ENCODE measurements at regions not wholly inside any gene's neighbourhood (a gene's known extent, or its start where the extent isn't known, plus 50 kb on each side); places are given as distances from the start of the nearest gene placed in this dataset.

DNA sequence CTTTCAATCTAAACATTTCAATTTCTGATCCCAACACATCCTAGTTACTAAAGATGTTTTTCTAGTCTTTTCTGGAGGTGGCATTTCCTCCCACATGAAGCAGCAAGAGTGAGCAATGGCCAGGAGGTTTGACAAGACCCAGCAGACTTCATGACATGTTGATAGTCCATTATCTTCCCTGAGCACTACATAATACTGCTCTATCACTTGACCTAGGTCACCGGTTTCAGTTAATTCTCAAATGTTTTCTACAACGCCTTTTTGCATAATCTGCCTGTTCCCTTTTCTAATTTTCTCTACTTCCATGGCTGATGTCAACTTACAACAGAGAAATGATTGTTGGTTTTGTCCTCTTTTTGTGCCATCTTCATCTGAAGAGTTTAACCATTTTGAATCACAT, 62.0 kb upstream of the GPRIN3 start:
- Histone ChIP-seq H3K27ac (no peak overlapping the region), H3K27me3 (no peaks in the 10 kb centered on the region), H3K36me3 (no peaks in the 10 kb centered on the region), H3K4me3 (no peak overlapping the region), H3K4me1 (no peaks in the 10 kb centered on the region), H3K9me3 (no peaks in the 10 kb centered on the region)
- no peak for TF ChIP-seq CTCF (IDR thresholded peaks at IDR 0.05)
- no peak for TF ChIP-seq POLR2AphosphoS5 (IDR thresholded peaks at IDR 0.05; ENCODE audit: insufficient read depth in 1 of 2, low read depth in 1 of 2)
- TF ChIP-seq POLR2A (IDR thresholded peaks at IDR 0.05): no peak
- DNase-seq (ENCODE audit: extremely low spot score in 2 of 2): no peak
- intact Hi-C loops (cut with DNase I): no loop called here

GRCh38 chr4:89368861-89369260, 61.3 kb upstream of the GPRIN3 start:
- Histone ChIP-seq H3K27me3 (no peaks in the 10 kb centered on the region), H3K4me3 (no peak overlapping the region), H3K9me3 (no peaks in the 10 kb centered on the region), H3K36me3 (no peaks in the 10 kb centered on the region), H3K4me1 (no peaks in the 10 kb centered on the region), H3K27ac (no peak overlapping the region)
- intact Hi-C loops (cut with DNase I): no loop called here
- TF ChIP-seq POLR2AphosphoS5 (IDR thresholded peaks at IDR 0.05; ENCODE audit: insufficient read depth in 1 of 2, low read depth in 1 of 2): no peak
- DNase-seq (ENCODE audit: extremely low spot score in 2 of 2): no peak

DNA sequence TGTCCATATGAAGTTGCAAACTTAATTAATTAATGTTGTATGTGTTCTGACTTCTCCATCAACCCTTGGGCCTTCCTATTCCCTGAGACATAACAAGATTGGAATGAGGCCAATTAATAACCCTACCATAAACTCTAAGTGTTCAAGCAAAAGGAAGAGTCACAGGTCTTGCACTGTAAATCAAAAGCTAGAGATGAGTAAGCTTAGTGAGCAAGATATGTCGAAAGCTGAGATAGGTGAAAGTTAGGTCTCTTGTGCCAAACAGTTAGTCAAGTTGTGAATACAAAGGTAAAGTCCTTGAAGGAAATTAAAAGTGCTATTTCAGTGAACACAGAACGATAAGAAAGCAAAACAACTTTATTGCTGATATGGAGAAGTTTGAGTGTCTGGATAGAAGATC, 58.2 kb upstream of the GPRIN3 start:
- intact Hi-C loops (cut with DNase I): no loop called here
- no peak overlapping the region for H3K27ac ChIP-seq
- TF ChIP-seq POLR2AphosphoS5 (IDR thresholded peaks at IDR 0.05; ENCODE audit: insufficient read depth in 1 of 2, low read depth in 1 of 2) (no peak), POLR2A (IDR thresholded peaks at IDR 0.05) (no peak), CTCF (IDR thresholded peaks at IDR 0.05) (no peak)

DNA sequence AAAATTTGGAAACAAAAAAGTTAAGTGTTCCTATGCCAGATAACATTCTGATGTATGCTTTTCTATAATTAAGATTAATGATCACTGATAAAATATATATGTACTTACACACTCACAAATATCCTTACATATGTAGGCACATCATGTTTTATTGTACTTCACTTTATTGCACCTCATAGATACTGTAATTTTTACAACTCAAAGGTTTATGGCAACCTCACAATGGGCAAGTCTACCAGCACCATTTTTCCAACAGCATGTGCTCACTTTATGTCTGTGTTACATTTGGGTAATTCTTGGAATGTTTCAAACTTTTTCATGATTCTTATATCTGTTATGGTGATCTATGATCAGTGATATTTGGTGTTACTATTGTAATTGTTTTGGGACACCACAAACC, 57.8 kb upstream of the GPRIN3 start:
- TF ChIP-seq POLR2AphosphoS5 (IDR thresholded peaks at IDR 0.05; ENCODE audit: insufficient read depth in 1 of 2, low read depth in 1 of 2) (no peak), POLR2A (IDR thresholded peaks at IDR 0.05) (no peak), CTCF (IDR thresholded peaks at IDR 0.05) (no peak)
- DNase-seq (ENCODE audit: extremely low spot score in 2 of 2): no peak
- intact Hi-C loops (cut with DNase I): no loop called here
- Histone ChIP-seq H3K4me3 (no peak overlapping the region), H3K27me3 (no peaks in the 10 kb centered on the region), H3K4me1 (no peaks in the 10 kb centered on the region), H3K27ac (no peak overlapping the region), H3K9me3 (no peaks in the 10 kb centered on the region), H3K36me3 (no peaks in the 10 kb centered on the region)

More for the DNA sequence above, 58.2 kb upstream of the GPRIN3 start:
- DNase-seq (ENCODE audit: extremely low spot score in 2 of 2): no peak
- H3K9me3 ChIP-seq: no peaks in the 10 kb centered on the region
- no peaks in the 10 kb centered on the region for H3K27me3 ChIP-seq
- H3K4me1 ChIP-seq: no peaks in the 10 kb centered on the region
- H3K4me3 ChIP-seq: no peak overlapping the region
- H3K36me3 ChIP-seq: no peaks in the 10 kb centered on the region

- H3K4me3 ChIP-seq: no peak overlapping the region
- H3K9me3 ChIP-seq: no peaks in the 10 kb centered on the region
- H3K27me3 ChIP-seq: no peaks in the 10 kb centered on the region
- no peak overlapping the region for H3K27ac ChIP-seq
- no peaks in the 10 kb centered on the region for H3K4me1 ChIP-seq
- intact Hi-C loops (cut with DNase I): no loop called here
- no peaks in the 10 kb centered on the region for H3K36me3 ChIP-seq
- DNase-seq (ENCODE audit: extremely low spot score in 2 of 2): no peak
- TF ChIP-seq POLR2A (IDR thresholded peaks at IDR 0.05) (no peak), POLR2AphosphoS5 (IDR thresholded peaks at IDR 0.05; ENCODE audit: insufficient read depth in 1 of 2, low read depth in 1 of 2) (no peak), CTCF (IDR thresholded peaks at IDR 0.05) (no peak)
Observed at GRCh38 chr4:89364541-89364940, 56.9 kb upstream of the GPRIN3 start.

DNA sequence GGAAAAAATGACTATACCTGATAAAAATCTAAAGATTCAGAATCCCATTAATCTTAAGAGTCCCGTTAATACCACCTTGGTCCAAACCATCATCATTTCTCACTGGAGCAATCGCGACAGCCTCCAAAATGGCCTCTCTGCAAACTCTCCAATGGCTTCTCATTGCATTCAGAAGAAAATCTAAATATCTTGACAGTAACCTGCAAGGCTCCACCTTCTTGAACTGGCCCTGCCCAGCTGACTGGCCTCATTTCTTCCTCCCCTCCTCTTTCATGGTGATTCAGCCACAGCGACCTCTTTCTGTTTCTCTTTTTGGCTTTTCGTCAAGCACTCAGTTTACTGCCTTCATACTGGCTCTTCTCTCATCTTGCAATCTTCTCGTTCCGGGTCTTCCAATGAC, 56.2 kb upstream of the GPRIN3 start:
- intact Hi-C loops (cut with DNase I): no loop called here
- H3K27ac ChIP-seq: no peak overlapping the region
- no peak for TF ChIP-seq POLR2AphosphoS5 (IDR thresholded peaks at IDR 0.05; ENCODE audit: insufficient read depth in 1 of 2, low read depth in 1 of 2)
- no peak for TF ChIP-seq CTCF (IDR thresholded peaks at IDR 0.05)
- no peak for TF ChIP-seq POLR2A (IDR thresholded peaks at IDR 0.05)
- DNase-seq (ENCODE audit: extremely low spot score in 2 of 2): no peak
- no peaks in the 10 kb centered on the region for H3K27me3 ChIP-seq
- no peaks in the 10 kb centered on the region for H3K36me3 ChIP-seq
- H3K4me3 ChIP-seq: no peak overlapping the region
- H3K4me1 ChIP-seq: no peaks in the 10 kb centered on the region
- no peaks in the 10 kb centered on the region for H3K9me3 ChIP-seq

Data from vagina (tissue), 2 donors.